HEK293T (cell line): ENCODE measurements at regions not wholly inside any gene's neighbourhood (a gene's known extent, or its start where the extent isn't known, plus 50 kb on each side); places are given as distances from the start of the nearest gene placed in this dataset.

Experiments used
- ARNT ChIP-seq: fragments of 450-650 bp; IDR thresholded peaks from 2 replicates; pipeline ENCODE4 v1.6.1; 2017; ENCODE audit warnings: mild to moderate bottlenecking
- BHLHE40 ChIP-seq: fragments of 450-650 bp; IDR thresholded peaks from 2 replicates; pipeline ENCODE4 v1.6.1; 2016; ENCODE audit warnings: mild to moderate bottlenecking, moderate library complexity, borderline replicate concordance
- FOXA1 ChIP-seq: fragments of 450-650 bp; IDR thresholded peaks from 2 replicates; pipeline ENCODE4 v1.6.1; 2016; ENCODE audit warnings: mild to moderate bottlenecking
- FOXK2 ChIP-seq: fragments of 450-650 bp; IDR thresholded peaks from 2 replicates; pipeline ENCODE4 v1.6.1; 2016; ENCODE audit warnings: mild to moderate bottlenecking
- FOXM1 ChIP-seq: fragments of 450-650 bp; IDR thresholded peaks from 2 replicates; pipeline ENCODE4 v1.6.1; 2017; ENCODE audit warnings: mild to moderate bottlenecking, borderline replicate concordance
- HDGF ChIP-seq: fragments of 450-650 bp; IDR thresholded peaks from 2 replicates; pipeline ENCODE4 v1.6.1; 2017; ENCODE audit warnings: antibody characterized with exemption, borderline replicate concordance
- L3MBTL2 ChIP-seq: fragments of 450-650 bp; conservative IDR thresholded peaks from 2 replicates; pipeline ENCODE4 v1.6.1; 2016; ENCODE audit warnings: mild to moderate bottlenecking
- LEF1 ChIP-seq: fragments of 450-650 bp; IDR thresholded peaks from 2 replicates; pipeline ENCODE4 v1.6.1; 2017; ENCODE audit warnings: mild to moderate bottlenecking, borderline replicate concordance
- SP1 ChIP-seq: fragments of 450-650 bp; IDR thresholded peaks from 2 replicates; pipeline ENCODE4 v1.6.1; 2017
- SUZ12 ChIP-seq: fragments of 450-650 bp; IDR thresholded peaks from 2 replicates; pipeline ENCODE4 v1.6.1; 2016; ENCODE audit warnings: mild to moderate bottlenecking
- TARDBP ChIP-seq: fragments of 450-650 bp; IDR thresholded peaks from 2 replicates; pipeline ENCODE4 v1.6.1; 2016
- ZNF384 ChIP-seq: fragments of 450-650 bp; IDR thresholded peaks from 2 replicates; pipeline ENCODE4 v1.6.1; 2016

DNA sequence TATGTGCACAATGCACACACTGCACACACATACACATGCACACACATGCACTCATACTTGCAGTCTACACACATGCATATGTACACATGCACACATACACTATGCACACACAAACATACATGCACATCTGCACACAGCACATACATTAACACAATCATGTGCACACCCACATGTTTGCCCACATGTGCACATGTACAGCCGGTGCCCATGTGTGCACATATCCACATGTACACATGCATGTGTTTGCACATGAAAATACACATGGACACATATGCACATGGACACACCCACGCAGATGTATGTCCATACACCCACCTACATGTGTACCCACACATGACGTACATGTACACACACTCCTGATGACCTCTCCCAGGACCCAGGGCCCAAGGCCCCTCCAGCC lies 105.1 kb upstream of the ACTRT2 start:
- TF ChIP-seq FOXM1 = no peak
- no peak for TF ChIP-seq HDGF
- TF ChIP-seq ARNT = no peak
- no peak for TF ChIP-seq SP1
- TF ChIP-seq FOXA1 = no peak
- TF ChIP-seq BHLHE40 = no peak
- TF ChIP-seq ZNF384 = no peak
- no peak for TF ChIP-seq SUZ12
- TF ChIP-seq L3MBTL2 = no peak
- TF ChIP-seq LEF1 = no peak
- no peak for TF ChIP-seq TARDBP
- no peak for TF ChIP-seq FOXK2
